Lower leg skin (tissue), 4 donors: ENCODE measurements at regions not wholly inside any gene's neighbourhood (a gene's known extent, or its start where the extent isn't known, plus 50 kb on each side); places are given as distances from the start of the nearest gene placed in this dataset.

ENCODE experiments used
- DNase-seq, 2 donors: peaks; one replicate each; pipeline ENCODE4 v3.0.0-alpha.2; 2019; ENCODE audit warnings: low spot score in 2 of 2
- H3K4me3 ChIP-seq: fragments of 200-600 bp; sonication (generic); 2 replicates; pipeline ENCODE4 v1.5.1; 2017; ENCODE audit warnings: mild to moderate bottlenecking, low read depth; ENCODE audit not compliant: poor library complexity, severe bottlenecking
- POLR2A ChIP-seq, 2 donors: fragments of 450-650 bp; IDR thresholded peaks; one replicate each; pipeline ENCODE4 v1.6.1; 2016 to 2017; ENCODE audit warnings: antibody characterized with exemption in 2 of 2, mild to moderate bottlenecking in 1 of 2, moderate library complexity in 1 of 2
- WGBS, 2 donors: methylation state at CpG; one replicate each; pipeline ENCODE4 v1.1.5; 2018; 5-methylcytosine and 5-hydroxymethylcytosine counted together
- intact Hi-C: fragments of 100-400 bp; cut with DNase I; formaldehyde crosslinking; loops from one replicate; pipeline ENCODE4 v1.15.0; 2023; ENCODE audit warnings: low total_unique reads
- TF ChIP-seq, protein P1 (sequence below), 3 donors: fragments of 450-650 bp; IDR thresholded peaks; one replicate each; pipeline ENCODE4 v1.5.1; 2016; ENCODE audit warnings: antibody characterized with exemption in 3 of 3, mild to moderate bottlenecking in 3 of 3, moderate library complexity in 2 of 3

DNA sequence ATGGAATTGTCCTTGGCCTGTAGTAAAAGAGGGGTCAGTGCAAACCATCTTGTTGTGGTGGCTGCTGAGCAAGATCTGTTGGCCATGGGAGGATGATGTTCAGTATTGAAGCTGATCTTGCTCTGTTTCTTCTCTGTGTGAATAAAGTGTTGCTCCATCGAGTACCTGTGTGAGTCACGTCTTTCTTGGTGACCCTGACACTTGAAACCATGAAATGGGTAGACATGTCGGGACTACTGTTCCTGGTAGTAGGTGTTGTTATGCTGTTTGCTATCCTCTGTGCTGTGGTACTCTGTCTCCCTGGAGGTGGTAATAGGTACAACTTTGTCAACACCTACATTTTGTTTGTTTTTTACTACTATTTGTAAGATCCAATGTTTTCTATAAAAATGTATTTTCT, 330.6 kb downstream of the MDFIC start:
- TF ChIP-seq, protein P1, sequence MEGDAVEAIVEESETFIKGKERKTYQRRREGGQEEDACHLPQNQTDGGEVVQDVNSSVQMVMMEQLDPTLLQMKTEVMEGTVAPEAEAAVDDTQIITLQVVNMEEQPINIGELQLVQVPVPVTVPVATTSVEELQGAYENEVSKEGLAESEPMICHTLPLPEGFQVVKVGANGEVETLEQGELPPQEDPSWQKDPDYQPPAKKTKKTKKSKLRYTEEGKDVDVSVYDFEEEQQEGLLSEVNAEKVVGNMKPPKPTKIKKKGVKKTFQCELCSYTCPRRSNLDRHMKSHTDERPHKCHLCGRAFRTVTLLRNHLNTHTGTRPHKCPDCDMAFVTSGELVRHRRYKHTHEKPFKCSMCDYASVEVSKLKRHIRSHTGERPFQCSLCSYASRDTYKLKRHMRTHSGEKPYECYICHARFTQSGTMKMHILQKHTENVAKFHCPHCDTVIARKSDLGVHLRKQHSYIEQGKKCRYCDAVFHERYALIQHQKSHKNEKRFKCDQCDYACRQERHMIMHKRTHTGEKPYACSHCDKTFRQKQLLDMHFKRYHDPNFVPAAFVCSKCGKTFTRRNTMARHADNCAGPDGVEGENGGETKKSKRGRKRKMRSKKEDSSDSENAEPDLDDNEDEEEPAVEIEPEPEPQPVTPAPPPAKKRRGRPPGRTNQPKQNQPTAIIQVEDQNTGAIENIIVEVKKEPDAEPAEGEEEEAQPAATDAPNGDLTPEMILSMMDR (IDR thresholded peaks at IDR 0.05), result no peak
- no peak for TF ChIP-seq POLR2A (IDR thresholded peaks at IDR 0.05)
- 92 to 100% methylated on average over 3 of the region's 3 CpGs for WGBS, 2 donors
- DNase-seq, result no peak

DNA sequence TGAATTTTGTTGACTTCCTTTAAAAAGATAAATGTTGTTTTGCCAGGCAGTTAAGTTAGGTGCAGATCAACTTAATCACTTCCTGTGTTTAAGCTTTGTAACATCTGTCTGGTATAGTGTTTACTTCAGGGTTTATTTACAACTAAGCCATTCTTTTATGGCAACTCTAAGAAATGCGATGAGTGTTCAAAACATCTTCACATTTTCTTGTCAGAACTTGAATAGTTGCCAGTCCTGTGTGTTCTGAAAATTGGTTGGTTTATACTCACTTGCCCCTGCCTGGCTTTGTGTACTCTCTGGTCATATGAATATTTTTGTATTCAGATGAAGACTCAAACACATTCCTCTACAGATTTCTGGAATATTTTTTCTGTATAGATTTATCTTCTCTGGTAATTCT, 327.2 kb downstream of the MDFIC start:
- intact Hi-C loops, result no loop called here
- TF ChIP-seq POLR2A (IDR thresholded peaks at IDR 0.05), result no peak
- TF ChIP-seq, protein P1 (IDR thresholded peaks at IDR 0.05), result no peak
- 30 to 42% methylated on average over 1 of the region's 1 CpG for WGBS, 2 donors

More for the DNA sequence above, 330.6 kb downstream of the MDFIC start:
- intact Hi-C loops, result no loop called here
- no peak overlapping the region for H3K4me3 ChIP-seq

DNA sequence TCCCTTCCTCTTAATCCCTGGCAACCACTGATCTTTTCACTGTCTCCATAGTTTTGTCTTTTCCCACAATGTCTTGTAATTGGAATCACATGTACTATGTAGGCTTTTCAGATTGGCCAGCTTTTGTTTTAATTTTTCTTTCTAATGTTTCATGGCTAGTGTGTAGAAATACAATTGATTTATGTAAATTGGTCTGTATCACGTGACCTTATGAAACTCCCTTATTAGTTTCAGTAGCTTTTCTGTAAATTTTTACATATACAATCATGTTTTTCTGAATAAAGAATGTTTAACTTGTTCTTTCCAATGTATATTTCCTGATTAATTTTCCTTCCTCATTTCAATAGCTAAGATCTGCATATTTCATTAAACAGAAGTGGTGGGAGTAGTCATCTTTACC, 319.3 kb downstream of the MDFIC start:
- DNase-seq, result no peak
- TF ChIP-seq, protein P1 (IDR thresholded peaks at IDR 0.05), result no peak
- no peak for TF ChIP-seq POLR2A (IDR thresholded peaks at IDR 0.05)
- intact Hi-C loops, result no loop called here
- WGBS, 2 donors, result 75 to 80% methylated on average over 1 of the region's 1 CpG
- H3K4me3 ChIP-seq, result no peak overlapping the region

More for the DNA sequence above, 327.2 kb downstream of the MDFIC start:
- no peak for DNase-seq
- H3K4me3 ChIP-seq, result no peak overlapping the region

DNA sequence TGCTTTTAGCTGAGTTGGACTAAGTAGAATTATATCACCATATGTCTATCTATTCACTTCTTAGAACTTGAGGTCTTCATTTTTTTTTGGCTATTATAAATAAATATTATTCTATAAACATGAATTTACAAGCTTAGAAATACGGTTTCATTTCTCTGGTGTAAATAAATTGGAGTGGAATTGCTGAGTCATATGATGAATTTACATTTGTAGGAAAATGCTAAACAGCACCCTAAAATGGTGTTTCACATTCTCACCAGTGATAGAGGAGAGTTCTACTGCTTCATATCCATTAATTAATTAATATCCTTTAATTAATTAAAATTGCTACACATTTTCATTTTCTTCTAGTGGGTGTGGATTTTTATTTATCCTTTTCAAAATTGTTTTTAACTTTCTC, 318.3 kb downstream of the MDFIC start:
- TF ChIP-seq POLR2A (IDR thresholded peaks at IDR 0.05), result no peak
- TF ChIP-seq, protein P1 (IDR thresholded peaks at IDR 0.05), result no peak
- no peak overlapping the region for H3K4me3 ChIP-seq
- 44 to 45% methylated on average over 1 of the region's 1 CpG for WGBS, 2 donors
- DNase-seq, result no peak
- intact Hi-C loops, result no loop called here

DNA sequence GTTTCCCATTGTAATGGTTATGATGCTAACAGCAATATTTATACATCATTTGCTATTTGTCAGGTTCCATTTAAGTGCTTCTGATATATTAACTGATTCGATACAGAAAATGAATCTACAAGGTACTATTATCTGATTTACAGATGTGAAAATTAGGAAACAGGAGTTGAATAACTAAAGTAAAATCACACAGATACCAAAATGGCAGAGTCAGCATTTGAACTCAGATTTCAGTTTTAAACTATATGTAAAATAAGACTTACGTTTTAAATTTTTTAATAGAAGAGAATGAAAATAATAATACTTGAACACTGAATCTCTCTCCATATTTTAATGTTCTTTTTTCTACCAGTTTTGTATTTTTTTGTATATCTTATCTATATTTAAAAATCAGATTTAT, 313.2 kb downstream of the MDFIC start:
- H3K4me3 ChIP-seq, result no peak overlapping the region
- TF ChIP-seq POLR2A (IDR thresholded peaks at IDR 0.05), result no peak
- TF ChIP-seq, protein P1 (IDR thresholded peaks at IDR 0.05), result no peak
- intact Hi-C loops, result no loop called here
- WGBS, 2 donors, result 93 to 95% methylated on average over 2 of the region's 2 CpGs
- DNase-seq, result no peak

DNA sequence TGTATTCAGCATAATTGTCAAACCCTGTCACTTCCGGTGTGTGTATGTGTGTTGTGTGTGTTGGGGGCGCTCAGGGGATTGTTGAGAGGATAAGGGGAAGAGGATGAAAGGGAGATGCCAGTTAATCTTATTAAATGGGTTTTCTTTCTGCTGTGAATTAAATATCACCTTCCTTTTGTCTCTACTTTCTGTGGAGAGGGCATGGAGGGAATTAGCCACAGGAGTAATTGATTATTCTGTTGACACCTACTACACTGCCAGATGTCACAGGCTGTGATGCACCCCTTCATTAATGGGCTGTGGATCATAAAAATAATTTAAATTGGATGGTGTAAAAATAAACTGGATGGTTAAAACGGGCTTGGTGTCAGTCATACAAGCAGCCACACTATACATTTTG, 311.9 kb downstream of the MDFIC start:
- 78% methylated on average over 3 of the region's 3 CpGs for WGBS, 2 donors
- no peak for DNase-seq
- TF ChIP-seq POLR2A (IDR thresholded peaks at IDR 0.05), result no peak
- TF ChIP-seq, protein P1 (IDR thresholded peaks at IDR 0.05), result no peak
- no peak overlapping the region for H3K4me3 ChIP-seq
- intact Hi-C loops, result no loop called here
